Activated B cell treated with CpG ODN at 0.5 μM for 24 hours (primary cell): ENCODE measurements at regions not wholly inside any gene's neighbourhood (a gene's known extent, or its start where the extent isn't known, plus 50 kb on each side); places are given as distances from the start of the nearest gene placed in this dataset.

ENCODE experiments used
- ATAC-seq: fragments of 200-7000 bp; cut with Tn5 transposase; one replicate; pipeline ENCODE4 v1.10.0; 2021; ENCODE audit warnings: low read depth, mild to moderate bottlenecking, moderate library complexity
- CTCF ChIA-PET: fragments of 350-600 bp; sonication (Branson Sonifier 250); formaldehyde crosslinking; loops from one replicate; lab custom pipeline; 2021; ENCODE audit warnings: antibody characterized with exemption; lab: Charles Lee
- POLR2A ChIA-PET: fragments of 350-600 bp; sonication (Branson Sonifier 250); formaldehyde crosslinking; loops from one replicate; lab custom pipeline; 2021; ENCODE audit warnings: antibody characterized with exemption; lab: Charles Lee
- DNase-seq: peaks from one replicate; pipeline ENCODE4 v3.0.0; 2022
- H3K27ac Mint-ChIP-seq: one replicate; pipeline ENCODE4 v1.8.0; 2020; ENCODE audit warnings: mixed read lengths
- H3K27me3 Mint-ChIP-seq: one replicate; pipeline ENCODE4 v1.8.0; 2021; ENCODE audit warnings: mixed read lengths
- H3K36me3 Mint-ChIP-seq: one replicate; pipeline ENCODE4 v1.8.0; 2021; ENCODE audit warnings: low read depth, mixed read lengths
- H3K4me1 Mint-ChIP-seq: one replicate; pipeline ENCODE4 v1.8.0; 2021; ENCODE audit warnings: mixed read lengths
- H3K4me3 Mint-ChIP-seq: one replicate; pipeline ENCODE4 v1.8.0; 2020; ENCODE audit warnings: mild to moderate bottlenecking, mixed read lengths
- H3K9me3 Mint-ChIP-seq: one replicate; pipeline ENCODE4 v1.8.0; 2020; ENCODE audit warnings: mixed read lengths
- intact Hi-C: fragments of 100-400 bp; cut with micrococcal nuclease; formaldehyde crosslinking; loops from one replicate; pipeline ENCODE4 v1.15.1; 2024
- TF ChIP-seq, protein P1 (sequence below): fragments of 200-600 bp; IDR thresholded peaks from one replicate; pipeline ENCODE4 v1.8.0; 2022; ENCODE audit warnings: antibody characterized with exemption, mild to moderate bottlenecking

DNA sequence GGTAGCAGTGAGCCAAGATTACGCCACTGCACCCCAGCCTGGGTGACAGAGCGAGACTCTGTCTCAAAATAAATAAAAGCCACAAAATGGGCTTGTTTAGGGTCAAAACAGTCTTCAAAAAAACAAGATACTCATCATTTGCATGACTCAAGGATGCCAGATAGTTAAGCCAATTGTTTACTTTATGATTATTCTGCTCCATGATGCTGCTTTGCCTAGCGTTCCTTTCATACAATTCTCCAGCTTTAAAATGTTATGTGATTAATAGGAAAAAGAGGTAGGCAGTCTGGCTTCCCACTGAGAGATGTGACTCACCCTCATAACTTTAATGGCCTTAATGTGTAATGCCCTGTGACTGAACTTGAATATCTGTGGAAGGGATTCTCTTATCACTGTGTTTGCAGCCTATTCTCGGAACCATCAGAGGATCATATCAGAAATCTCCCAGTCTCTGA is 364.6 kb upstream of the TRPC7 start:
- DNase-seq (no peak), ATAC-seq (no peak)
- ChIA-PET POLR2A (no interaction called here), CTCF (no interaction called here)
- intact Hi-C loops = no loop called here
- peaks cover 3% of the 10 kb centered on the region for H3K9me3 Mint-ChIP-seq
- no peaks in the 10 kb centered on the region for H3K4me1 Mint-ChIP-seq
- no peaks in the 10 kb centered on the region for H3K27me3 Mint-ChIP-seq
- TF ChIP-seq, protein P1, sequence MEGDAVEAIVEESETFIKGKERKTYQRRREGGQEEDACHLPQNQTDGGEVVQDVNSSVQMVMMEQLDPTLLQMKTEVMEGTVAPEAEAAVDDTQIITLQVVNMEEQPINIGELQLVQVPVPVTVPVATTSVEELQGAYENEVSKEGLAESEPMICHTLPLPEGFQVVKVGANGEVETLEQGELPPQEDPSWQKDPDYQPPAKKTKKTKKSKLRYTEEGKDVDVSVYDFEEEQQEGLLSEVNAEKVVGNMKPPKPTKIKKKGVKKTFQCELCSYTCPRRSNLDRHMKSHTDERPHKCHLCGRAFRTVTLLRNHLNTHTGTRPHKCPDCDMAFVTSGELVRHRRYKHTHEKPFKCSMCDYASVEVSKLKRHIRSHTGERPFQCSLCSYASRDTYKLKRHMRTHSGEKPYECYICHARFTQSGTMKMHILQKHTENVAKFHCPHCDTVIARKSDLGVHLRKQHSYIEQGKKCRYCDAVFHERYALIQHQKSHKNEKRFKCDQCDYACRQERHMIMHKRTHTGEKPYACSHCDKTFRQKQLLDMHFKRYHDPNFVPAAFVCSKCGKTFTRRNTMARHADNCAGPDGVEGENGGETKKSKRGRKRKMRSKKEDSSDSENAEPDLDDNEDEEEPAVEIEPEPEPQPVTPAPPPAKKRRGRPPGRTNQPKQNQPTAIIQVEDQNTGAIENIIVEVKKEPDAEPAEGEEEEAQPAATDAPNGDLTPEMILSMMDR = no peak
- H3K36me3 Mint-ChIP-seq = no peaks in the 10 kb centered on the region
- H3K4me3 Mint-ChIP-seq = no peak overlapping the region
- H3K27ac Mint-ChIP-seq = no peak overlapping the region

DNA sequence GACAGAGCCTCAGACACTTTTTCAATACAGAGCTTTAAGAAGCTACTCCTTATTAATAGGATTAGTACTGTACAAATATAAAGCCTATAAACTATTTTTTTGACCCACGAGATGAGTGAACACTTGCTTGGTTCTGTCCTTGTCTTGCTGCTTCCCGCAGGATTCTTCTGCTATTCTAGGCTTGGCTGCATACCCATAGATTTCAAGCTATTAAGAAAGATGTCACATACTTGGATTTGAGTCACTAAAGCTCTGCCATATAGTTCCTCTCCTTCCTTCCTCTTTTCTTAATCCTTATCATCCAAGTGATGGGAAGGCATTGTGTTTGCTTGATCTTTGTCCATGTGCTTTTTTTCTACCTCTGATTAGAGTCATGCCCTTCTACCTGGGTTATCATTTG is 361.2 kb upstream of the TRPC7 start:
- intact Hi-C loops = no loop called here
- POLR2A ChIA-PET = no interaction called here
- Mint-ChIP-seq H3K27ac (no peak overlapping the region), H3K9me3 (no peaks in the 10 kb centered on the region), H3K36me3 (no peaks in the 10 kb centered on the region), H3K4me1 (no peaks in the 10 kb centered on the region), H3K27me3 (no peaks in the 10 kb centered on the region), H3K4me3 (no peak overlapping the region)
- no peak for DNase-seq
- CTCF ChIA-PET = no interaction called here
- TF ChIP-seq, protein P1 = no peak
- no peak for ATAC-seq

DNA sequence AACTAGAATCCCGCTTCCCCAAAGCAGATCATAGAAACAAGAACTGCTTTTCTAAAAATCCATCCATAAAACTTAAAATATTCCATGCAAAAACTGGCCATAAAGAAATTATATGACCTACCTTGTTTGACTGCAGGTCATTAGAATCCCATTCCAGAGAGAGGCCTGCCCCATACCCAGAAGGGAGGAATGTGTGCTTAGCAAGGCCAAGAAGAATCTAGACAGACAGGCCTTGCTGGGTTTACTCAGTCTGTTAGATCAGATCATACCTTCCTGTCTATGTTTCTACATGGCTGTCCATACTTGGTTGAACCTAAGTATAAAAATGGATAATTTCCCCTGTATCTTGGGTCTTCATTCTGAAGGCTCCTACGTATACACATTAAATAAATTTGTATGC is 358.8 kb upstream of the TRPC7 start:
- POLR2A ChIA-PET = no interaction called here
- H3K27ac Mint-ChIP-seq = no peak overlapping the region
- H3K4me1 Mint-ChIP-seq = no peaks in the 10 kb centered on the region
- intact Hi-C loops = no loop called here
- H3K9me3 Mint-ChIP-seq = no peaks in the 10 kb centered on the region
- TF ChIP-seq, protein P1 = no peak
- H3K4me3 Mint-ChIP-seq = no peak overlapping the region
- no peaks in the 10 kb centered on the region for H3K27me3 Mint-ChIP-seq
- CTCF ChIA-PET = no interaction called here
- DNase-seq (no peak), ATAC-seq (no peak)
- H3K36me3 Mint-ChIP-seq = no peaks in the 10 kb centered on the region

DNA sequence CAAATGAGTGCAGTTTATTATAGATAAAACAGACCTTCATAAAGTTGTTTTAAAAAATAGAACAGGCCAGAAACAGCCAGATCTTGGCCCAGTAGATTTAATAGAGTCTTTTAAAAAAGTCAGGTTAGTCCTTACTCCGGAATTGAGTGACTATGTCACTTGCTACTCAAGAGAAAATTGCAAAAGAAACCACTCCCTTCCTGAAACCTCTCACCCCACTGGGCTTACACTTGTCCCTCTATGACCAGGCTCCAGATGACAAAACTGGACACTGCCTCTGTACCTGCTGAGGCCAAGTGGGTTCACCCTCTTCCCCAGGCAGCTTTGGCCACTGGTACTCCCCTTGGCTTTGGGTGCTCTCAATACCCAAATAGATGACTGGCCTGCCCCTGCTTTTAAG is 357.2 kb upstream of the TRPC7 start:
- H3K4me3 Mint-ChIP-seq = no peak overlapping the region
- no peak for ATAC-seq
- no peaks in the 10 kb centered on the region for H3K9me3 Mint-ChIP-seq
- CTCF ChIA-PET = no interaction called here
- no peak for DNase-seq
- POLR2A ChIA-PET = no interaction called here
- no peaks in the 10 kb centered on the region for H3K27me3 Mint-ChIP-seq
- H3K4me1 Mint-ChIP-seq = no peaks in the 10 kb centered on the region
- intact Hi-C loops = no loop called here
- H3K27ac Mint-ChIP-seq = no peak overlapping the region
- TF ChIP-seq, protein P1 = no peak
- no peaks in the 10 kb centered on the region for H3K36me3 Mint-ChIP-seq

DNA sequence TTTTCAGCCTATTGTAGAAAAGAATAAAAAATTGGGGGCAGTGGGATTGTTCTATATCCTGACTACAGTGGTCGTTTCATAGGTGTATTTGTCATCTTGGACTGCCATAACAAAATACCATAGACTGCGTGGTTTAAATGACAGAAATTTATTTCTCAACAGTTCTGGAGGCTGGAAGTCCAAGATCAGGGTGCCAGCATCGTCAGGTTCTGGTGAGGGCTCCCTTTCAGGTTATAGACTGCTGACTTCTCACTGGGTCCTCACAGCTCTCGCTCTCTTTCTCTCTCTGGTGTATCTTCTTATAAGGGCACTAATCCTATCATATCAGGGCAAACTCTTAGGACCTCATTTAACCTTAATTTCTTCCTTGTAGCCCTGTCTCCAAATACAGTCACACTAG is 356.7 kb upstream of the TRPC7 start:
- ATAC-seq = no peak
- Mint-ChIP-seq H3K36me3 (no peaks in the 10 kb centered on the region), H3K9me3 (no peaks in the 10 kb centered on the region), H3K27me3 (no peaks in the 10 kb centered on the region), H3K4me1 (no peaks in the 10 kb centered on the region), H3K4me3 (no peak overlapping the region), H3K27ac (no peak overlapping the region)
- CTCF ChIA-PET = no interaction called here
- intact Hi-C loops = no loop called here
- TF ChIP-seq, protein P1 = no peak
- POLR2A ChIA-PET = no interaction called here
- DNase-seq = no peak
